ENCODE measurements at regions not wholly inside any gene's neighbourhood (a gene's known extent, or its start where the extent isn't known, plus 50 kb on each side); places are given as distances from the start of the nearest gene placed in this dataset.

DNA sequence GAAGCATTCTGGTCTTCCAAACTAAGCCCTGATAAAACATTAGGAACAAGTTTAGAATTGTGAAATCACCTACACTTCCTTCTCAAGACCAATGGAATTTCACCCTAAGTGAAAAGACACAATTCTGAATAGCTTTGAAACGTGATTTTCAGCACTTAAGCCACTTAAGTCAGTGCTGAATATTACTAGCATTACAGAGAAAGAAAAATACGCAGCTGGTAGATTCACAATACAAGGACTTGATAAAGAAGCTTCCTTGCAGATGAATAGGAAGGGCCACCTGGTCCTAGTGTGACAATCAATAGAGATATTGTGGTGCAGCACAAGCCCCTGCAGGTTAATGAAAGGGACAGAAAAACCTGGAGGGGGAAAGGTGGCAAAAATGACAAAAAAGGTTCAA lies 353.1 kb upstream of the ALCAM start:
- TF ChIP-seq, protein P1, sequence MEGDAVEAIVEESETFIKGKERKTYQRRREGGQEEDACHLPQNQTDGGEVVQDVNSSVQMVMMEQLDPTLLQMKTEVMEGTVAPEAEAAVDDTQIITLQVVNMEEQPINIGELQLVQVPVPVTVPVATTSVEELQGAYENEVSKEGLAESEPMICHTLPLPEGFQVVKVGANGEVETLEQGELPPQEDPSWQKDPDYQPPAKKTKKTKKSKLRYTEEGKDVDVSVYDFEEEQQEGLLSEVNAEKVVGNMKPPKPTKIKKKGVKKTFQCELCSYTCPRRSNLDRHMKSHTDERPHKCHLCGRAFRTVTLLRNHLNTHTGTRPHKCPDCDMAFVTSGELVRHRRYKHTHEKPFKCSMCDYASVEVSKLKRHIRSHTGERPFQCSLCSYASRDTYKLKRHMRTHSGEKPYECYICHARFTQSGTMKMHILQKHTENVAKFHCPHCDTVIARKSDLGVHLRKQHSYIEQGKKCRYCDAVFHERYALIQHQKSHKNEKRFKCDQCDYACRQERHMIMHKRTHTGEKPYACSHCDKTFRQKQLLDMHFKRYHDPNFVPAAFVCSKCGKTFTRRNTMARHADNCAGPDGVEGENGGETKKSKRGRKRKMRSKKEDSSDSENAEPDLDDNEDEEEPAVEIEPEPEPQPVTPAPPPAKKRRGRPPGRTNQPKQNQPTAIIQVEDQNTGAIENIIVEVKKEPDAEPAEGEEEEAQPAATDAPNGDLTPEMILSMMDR (IDR thresholded peaks at IDR 0.05), result no peak
- TF ChIP-seq POLR2A (IDR thresholded peaks at IDR 0.05), result no peak
